ENCODE measurements at regions not wholly inside any gene's neighbourhood (a gene's known extent, or its start where the extent isn't known, plus 50 kb on each side); places are given as distances from the start of the nearest gene placed in this dataset.
A peak's percentile ranks its signal among the peaks of the same experiment; 100 is the strongest.

- H3K27me3 ChIP-seq: no peaks in the 10 kb centered on the region
- no peak for DNase-seq
- no peak overlapping the region for H3K27ac ChIP-seq
- no peaks in the 10 kb centered on the region for H3K9me3 ChIP-seq
- no peak for ATAC-seq
- H3K4me1 ChIP-seq: no peaks in the 10 kb centered on the region
- no peaks in the 10 kb centered on the region for H3K36me3 ChIP-seq
- intact Hi-C loops (cut with DNase I): no loop called here
- no peak overlapping the region for H3K4me3 ChIP-seq
- TF ChIP-seq POLR2A (IDR thresholded peaks at IDR 0.05): no peak
- TF ChIP-seq CTCF (IDR thresholded peaks at IDR 0.05): no peak
- no CpG with 5 or more reads among the region's 6 CpGs for WGBS (ENCODE audit: insufficient coverage, low coverage, low lambda C conversion rate, missing lambda C conversion rate)
Measured at GRCh38 chr12:46531059-46531785, 158.6 kb upstream of the SLC38A2 start.

- DNase-seq (no peak), ATAC-seq (peak in 1 of 4 donors; percentile 48)
- H3K27me3 ChIP-seq: no peaks in the 10 kb centered on the region
- H3K9me3 ChIP-seq: no peaks in the 10 kb centered on the region
- H3K36me3 ChIP-seq: no peaks in the 10 kb centered on the region
- no peak overlapping the region for H3K27ac ChIP-seq
- TF ChIP-seq POLR2A (IDR thresholded peaks at IDR 0.05): no peak
- intact Hi-C loops (cut with DNase I): no loop called here
- no peaks in the 10 kb centered on the region for H3K4me1 ChIP-seq
- no peak overlapping the region for H3K4me3 ChIP-seq
- WGBS (ENCODE audit: insufficient coverage, low coverage, low lambda C conversion rate, missing lambda C conversion rate): no CpG with 5 or more reads among the region's 14 CpGs
Measured at GRCh38 chr12:46530373-46531056, 157.9 kb upstream of the SLC38A2 start.

- WGBS (ENCODE audit: insufficient coverage, low coverage, low lambda C conversion rate, missing lambda C conversion rate): 62% methylated on average over 3 of the region's 3 CpGs
- TF ChIP-seq CTCF (IDR thresholded peaks at IDR 0.05): no peak
- no peak for TF ChIP-seq POLR2A (IDR thresholded peaks at IDR 0.05)
Measured at GRCh38 chr12:46526233-46526632, 153.7 kb upstream of the SLC38A2 start.

GRCh38 chr12:46524778-46525177 lies 152.2 kb upstream of the SLC38A2 start:
- ATAC-seq: peak; percentile 53 to 69 (median 60)
- Histone ChIP-seq H3K4me3 (no peak overlapping the region), H3K27me3 (no peaks in the 10 kb centered on the region), H3K27ac (peak overlapping the region in 1 of 3 donors; percentile 11), H3K36me3 (no peaks in the 10 kb centered on the region), H3K4me1 (no peaks in the 10 kb centered on the region), H3K9me3 (no peaks in the 10 kb centered on the region)
- WGBS (ENCODE audit: insufficient coverage, low coverage, low lambda C conversion rate, missing lambda C conversion rate): no CpG with 5 or more reads among the region's 2 CpGs
- peak in 1 of 3 donors; percentile 61 for DNase-seq
- intact Hi-C loops (cut with DNase I): no loop called here
- no peak for TF ChIP-seq CTCF (IDR thresholded peaks at IDR 0.05)
- no peak for TF ChIP-seq POLR2A (IDR thresholded peaks at IDR 0.05)

More at GRCh38 chr12:46526233-46526632, 153.7 kb upstream of the SLC38A2 start:
- intact Hi-C loops (cut with DNase I): no loop called here
- Histone ChIP-seq H3K27me3 (no peaks in the 10 kb centered on the region), H3K4me3 (no peak overlapping the region), H3K36me3 (no peaks in the 10 kb centered on the region), H3K9me3 (no peaks in the 10 kb centered on the region), H3K4me1 (no peaks in the 10 kb centered on the region), H3K27ac (no peak overlapping the region)
- no peak for ATAC-seq
- DNase-seq: no peak

Measured in right lobe of liver (tissue), 6 donors.